CD14-positive monocyte (primary cell): ENCODE measurements at regions not wholly inside any gene's neighbourhood (a gene's known extent, or its start where the extent isn't known, plus 50 kb on each side); places are given as distances from the start of the nearest gene placed in this dataset.
"Not testable (repeated sequence)": the region's sequence is repeated elsewhere in the genome, so short reads cannot be mapped to it uniquely, and the experiment has no call there.

ENCODE experiments used
- DNase-seq, 3 donors: peaks; one replicate each; pipeline ENCODE4 v3.0.0-alpha.2; 2011 to 2022
- H2AFZ ChIP-seq: 2 replicates; pipeline ENCODE4 v1.6.0; 2012; ENCODE audit warnings: mild to moderate bottlenecking, low read depth, low read length, inconsistent platforms; ENCODE audit not compliant: insufficient read depth, poor library complexity, severe bottlenecking
- H3K27ac ChIP-seq, 2 donors: 1 replicate in 1 of 2; 2 replicates in 1 of 2; pipeline ENCODE4 v1.5.1; 2012 to 2013; ENCODE audit warnings: low read length in 2 of 2, control low read depth in 1 of 2, inconsistent platforms in 1 of 2, low read depth in 1 of 2, mild to moderate bottlenecking in 1 of 2
- H3K27me3 ChIP-seq, 2 donors: one replicate each; pipeline versions ENCODE4 v1.6.0 to v1.6.1; 2011 to 2013; ENCODE audit warnings: low read length in 2 of 2; ENCODE audit not compliant: control insufficient read depth in 2 of 2, insufficient read depth in 2 of 2
- H3K36me3 ChIP-seq, 2 donors: replicated peaks in 1 of 2; 1 replicate in 1 of 2; 2 replicates in 1 of 2; pipeline versions ENCODE4 v1.5.1 to v1.6.1; 2012 to 2013; ENCODE audit warnings: low read length in 2 of 2, control low read depth in 1 of 2, inconsistent platforms in 1 of 2, mild to moderate bottlenecking in 1 of 2; ENCODE audit not compliant: insufficient read depth in 2 of 2, control insufficient read depth in 1 of 2
- H3K4me1 ChIP-seq, 2 donors: 1 replicate in 1 of 2; 2 replicates in 1 of 2; pipeline versions ENCODE4 v1.5.1 to v1.6.1; 2012 to 2013; ENCODE audit warnings: low read length in 2 of 2, control low read depth in 1 of 2, inconsistent platforms in 1 of 2, mild to moderate bottlenecking in 1 of 2, moderate library complexity in 1 of 2; ENCODE audit not compliant: insufficient read depth in 2 of 2, control insufficient read depth in 1 of 2
- H3K4me2 ChIP-seq: replicated peaks from 2 replicates; pipeline ENCODE3; 2012; ENCODE audit warnings: low read length, moderate library complexity, mild to moderate bottlenecking; ENCODE audit not compliant: poor library complexity, severe bottlenecking; ENCODE audit errors: extremely low read depth
- H3K4me3 ChIP-seq, 3 experiments: fragments of 200-600 bp in 1 of 3; sonication (generic) in 1 of 3; replicated peaks in 1 of 3; 1 replicate in 2 of 3; 2 replicates in 1 of 3; pipeline ENCODE4 v1.5.1; 2011 to 2013; ENCODE audit warnings: low read length in 3 of 3, mild to moderate bottlenecking in 3 of 3, control low read depth in 2 of 3, low read depth in 2 of 3, inconsistent platforms in 1 of 3, moderate library complexity in 1 of 3
- H3K79me2 ChIP-seq: 2 replicates; pipeline ENCODE4 v1.6.0; 2012; ENCODE audit warnings: mild to moderate bottlenecking, control low read depth, inconsistent platforms, low read length, moderate library complexity; ENCODE audit not compliant: insufficient read depth
- H3K9ac ChIP-seq: 2 replicates; pipeline ENCODE4 v1.6.0; 2017; ENCODE audit warnings: low read length, mild to moderate bottlenecking; ENCODE audit not compliant: insufficient read depth, poor library complexity, severe bottlenecking
- H3K9me3 ChIP-seq, 2 donors: replicated peaks in 1 of 2; 1 replicate in 1 of 2; 2 replicates in 1 of 2; pipeline versions ENCODE4 v1.5.1 to v1.6.1; 2012 to 2013; ENCODE audit warnings: low read length in 2 of 2, control low read depth in 1 of 2; ENCODE audit not compliant: control insufficient read depth in 1 of 2, insufficient read depth in 1 of 2
- H4K20me1 ChIP-seq: 2 replicates; pipeline ENCODE4 v1.6.0; 2012; ENCODE audit warnings: mild to moderate bottlenecking, low read length, control low read depth, moderate library complexity; ENCODE audit not compliant: insufficient read depth
- H3K27ac Mint-ChIP-seq, 7 donors: one replicate each; pipeline ENCODE4 v1.8.0; 2020; ENCODE audit warnings: mild to moderate bottlenecking in 7 of 7, mixed read lengths in 7 of 7, moderate library complexity in 6 of 7, inconsistent platforms in 2 of 7
- H3K27me3 Mint-ChIP-seq, 3 donors: one replicate each; pipeline ENCODE4 v1.8.0; 2021 to 2022; ENCODE audit warnings: low read depth in 3 of 3, mild to moderate bottlenecking in 3 of 3, mixed read lengths in 3 of 3, moderate library complexity in 3 of 3, inconsistent platforms in 1 of 3
- H3K36me3 Mint-ChIP-seq, 2 donors: one replicate each; pipeline ENCODE4 v1.8.0; 2020; ENCODE audit warnings: mixed read lengths in 2 of 2, inconsistent platforms in 1 of 2, mild to moderate bottlenecking in 1 of 2
- H3K4me1 Mint-ChIP-seq: one replicate; pipeline ENCODE4 v1.8.0; 2020; ENCODE audit warnings: mild to moderate bottlenecking, mixed read lengths
- H3K4me3 Mint-ChIP-seq, 2 donors: one replicate each; pipeline ENCODE4 v1.8.0; 2020; ENCODE audit warnings: mild to moderate bottlenecking in 2 of 2, mixed read lengths in 2 of 2, moderate library complexity in 1 of 2
- H3K9me3 Mint-ChIP-seq, 7 donors: one replicate each; pipeline ENCODE4 v1.8.0; 2020 to 2022; ENCODE audit warnings: mixed read lengths in 7 of 7, mild to moderate bottlenecking in 6 of 7, moderate library complexity in 6 of 7, inconsistent platforms in 2 of 7
- CTCF ChIP-seq: fragments of 200-600 bp; IDR thresholded peaks from one replicate; pipeline ENCODE4 v1.8.0; 2022; ENCODE audit warnings: antibody characterized with exemption, mild to moderate bottlenecking
- WGBS: methylation state at CpG from one replicate; pipeline ENCODE4 v1.1.5; 2013; ENCODE audit warnings: missing lambda C conversion rate; ENCODE audit not compliant: insufficient coverage; 5-methylcytosine and 5-hydroxymethylcytosine counted together
- intact Hi-C, 2 donors: fragments of 100-400 bp; cut with micrococcal nuclease; formaldehyde crosslinking; loops; one replicate each; pipeline versions ENCODE4 v1.15.0 to v1.15.1; 2023

- TF ChIP-seq CTCF = no peak
- Histone ChIP-seq H3K4me1 (peaks cover 4 to 7% of the 10 kb centered on the region in 2 donors), H3K27ac (no peak overlapping the region), H3K9me3 (no peaks in the 10 kb centered on the region), H3K4me3 (no peak overlapping the region), H3K36me3 (no peaks in the 10 kb centered on the region), H3K9ac (no peak overlapping the region), H3K4me2 (peak overlapping the region; percentile 3), H4K20me1 (no peaks in the 10 kb centered on the region), H2AFZ (no peak overlapping the region), H3K79me2 (no peaks in the 10 kb centered on the region), H3K27me3 (peaks cover 0 to 3% of the 10 kb centered on the region in 2 donors)
- peak overlapping the region in 1 of 2 donors; percentile 72 for H3K4me3 Mint-ChIP-seq
- peaks cover 14% of the 10 kb centered on the region for H3K4me1 Mint-ChIP-seq
- H3K9me3 Mint-ChIP-seq = no peaks in the 10 kb centered on the region
- H3K27me3 Mint-ChIP-seq = peaks cover 18 to 24% (median 22%) of the 10 kb centered on the region in 3 donors
- DNase-seq = no peak
- intact Hi-C loops = no loop called here
- H3K27ac Mint-ChIP-seq = no peak overlapping the region
- no peaks in the 10 kb centered on the region for H3K36me3 Mint-ChIP-seq
- no CpG with 5 or more reads among the region's 2 CpGs for WGBS
Measured at GRCh38 chr6:163733061-163733460, 318.5 kb downstream of the QKI start.

DNA sequence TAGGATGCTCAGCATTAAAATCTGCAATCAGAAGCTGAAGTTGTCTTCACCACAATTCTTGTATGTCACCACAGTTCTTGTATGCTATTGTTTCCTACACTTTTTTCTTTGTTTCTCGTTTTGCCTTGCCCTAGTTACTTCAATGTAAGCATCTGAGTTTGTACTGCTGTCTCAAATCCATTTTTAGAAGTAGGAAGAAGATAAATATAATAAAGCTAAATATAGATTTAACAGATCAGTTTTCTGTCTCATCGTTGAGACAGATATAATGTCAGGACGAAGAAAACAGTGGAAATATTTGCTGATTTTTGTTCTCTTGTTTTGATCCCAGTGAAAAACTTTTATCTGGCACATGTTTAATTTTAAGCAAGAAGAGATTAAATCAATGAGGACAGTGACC lies 318.0 kb downstream of the QKI start:
- intact Hi-C loops = no loop called here
- H3K9me3 Mint-ChIP-seq = no peaks in the 10 kb centered on the region
- no peaks in the 10 kb centered on the region for H3K36me3 Mint-ChIP-seq
- H3K27ac Mint-ChIP-seq = no peak overlapping the region
- no peak overlapping the region for H3K4me3 ChIP-seq
- H3K27me3 Mint-ChIP-seq = peaks cover 18 to 22% (median 20%) of the 10 kb centered on the region in 3 donors
- no peak overlapping the region for H3K4me3 Mint-ChIP-seq
- H3K36me3 ChIP-seq = no peaks in the 10 kb centered on the region
- H3K9ac ChIP-seq = no peak overlapping the region
- H3K4me1 ChIP-seq = peaks cover 4 to 7% of the 10 kb centered on the region in 2 donors
- H2AFZ ChIP-seq = no peak overlapping the region
- no peak overlapping the region for H3K27ac ChIP-seq
- no CpG with 5 or more reads among the region's 3 CpGs for WGBS
- H4K20me1 ChIP-seq = no peaks in the 10 kb centered on the region
- no peaks in the 10 kb centered on the region for H3K9me3 ChIP-seq
- DNase-seq = no peak
- peaks cover 14% of the 10 kb centered on the region for H3K4me1 Mint-ChIP-seq
- no peaks in the 10 kb centered on the region for H3K79me2 ChIP-seq
- no peak for TF ChIP-seq CTCF
- H3K27me3 ChIP-seq = peaks cover 0 to 3% of the 10 kb centered on the region in 2 donors
- no peak overlapping the region for H3K4me2 ChIP-seq

- H3K36me3 Mint-ChIP-seq, H2AFZ ChIP-seq, H3K9me3 Mint-ChIP-seq, H3K4me3 Mint-ChIP-seq, H3K36me3 ChIP-seq, H3K27ac ChIP-seq, H3K79me2 ChIP-seq, H4K20me1 ChIP-seq, H3K9ac ChIP-seq, H3K4me1 ChIP-seq, H3K4me2 ChIP-seq, H3K9me3 ChIP-seq, H3K4me3 ChIP-seq, H3K27me3 ChIP-seq, intact Hi-C loops, H3K27ac Mint-ChIP-seq, DNase-seq: not testable (repeated sequence)
- peaks cover 14% of the 10 kb centered on the region for H3K4me1 Mint-ChIP-seq
- WGBS = no CpG with 5 or more reads among the region's 9 CpGs
- H3K27me3 Mint-ChIP-seq = peaks cover 18 to 21% (median 20%) of the 10 kb centered on the region in 3 donors
Measured at GRCh38 chr6:163732014-163732351, 317.5 kb downstream of the QKI start.
